Activated CD4-positive, alpha-beta T cell treated with anti-CD3 and anti-CD28 coated beads, Interleukin-2, amount 50 U/mL, for 4 hours (primary cell): ENCODE measurements at regions not wholly inside any gene's neighbourhood (a gene's known extent, or its start where the extent isn't known, plus 50 kb on each side); places are given as distances from the start of the nearest gene placed in this dataset.

Experiments used
- DNase-seq, 2 experiments: peaks; one replicate each; pipeline ENCODE4 v3.0.0-alpha.2; 2020

GRCh38 chr1:39109644-39110043 lies 83.5 kb downstream of the NDUFS5 start:
- DNase-seq = no peak

- DNase-seq = no peak
These were observed 84.2 kb downstream of the NDUFS5 start for GRCh38 chr1:39110325-39110851.

- DNase-seq = no peak
These were observed 84.7 kb downstream of the NDUFS5 start for GRCh38 chr1:39110882-39111281.

- no peak for DNase-seq
These were observed 87.1 kb downstream of the NDUFS5 start for GRCh38 chr1:39113109-39113743.

- no peak for DNase-seq
These were observed 89.0 kb upstream of the MACF1 start for GRCh38 chr1:39115271-39116110.

GRCh38 chr1:39116116-39116607 lies 88.3 kb upstream of the MACF1 start:
- DNase-seq = no peak

- no peak for DNase-seq
These were observed 87.4 kb upstream of the MACF1 start for GRCh38 chr1:39116860-39117728.

GRCh38 chr1:39117899-39118450 lies 86.5 kb upstream of the MACF1 start:
- no peak for DNase-seq

- no peak for DNase-seq
These were observed 82.4 kb upstream of the MACF1 start for GRCh38 chr1:39122056-39122455.

- DNase-seq = no peak
These were observed 80.2 kb upstream of the MACF1 start for GRCh38 chr1:39124282-39124681.

GRCh38 chr1:39127513-39127912 lies 77.0 kb upstream of the MACF1 start:
- no peak for DNase-seq

GRCh38 chr1:39128126-39128525 lies 76.4 kb upstream of the MACF1 start:
- no peak for DNase-seq

- no peak for DNase-seq
These were observed 75.5 kb upstream of the MACF1 start for GRCh38 chr1:39128959-39129358.

GRCh38 chr1:39129514-39129913 lies 75.0 kb upstream of the MACF1 start:
- DNase-seq = no peak

- no peak for DNase-seq
These were observed 74.2 kb upstream of the MACF1 start for GRCh38 chr1:39130325-39130724.

GRCh38 chr1:39131940-39132339 lies 72.6 kb upstream of the MACF1 start:
- DNase-seq = no peak

GRCh38 chr1:39132505-39133339 lies 71.8 kb upstream of the MACF1 start:
- DNase-seq = no peak

- no peak for DNase-seq
These were observed 71.2 kb upstream of the MACF1 start for GRCh38 chr1:39133340-39133684.

- no peak for DNase-seq
These were observed 69.6 kb upstream of the MACF1 start for GRCh38 chr1:39134768-39135333.

- DNase-seq = no peak
These were observed 67.9 kb upstream of the MACF1 start for GRCh38 chr1:39136638-39137037.

- DNase-seq = no peak
These were observed 64.7 kb upstream of the MACF1 start for GRCh38 chr1:39139723-39140360.
